Ishikawa (cell line): ENCODE measurements at regions not wholly inside any gene's neighbourhood (a gene's known extent, or its start where the extent isn't known, plus 50 kb on each side); places are given as distances from the start of the nearest gene placed in this dataset.

Experiments
- CEBPB ChIP-seq: IDR thresholded peaks from 2 replicates; pipeline ENCODE4 v1.6.1; 2012
- CREB1 ChIP-seq: IDR thresholded peaks from 2 replicates; pipeline ENCODE4 v1.6.1; 2012; ENCODE audit warnings: low read depth
- EGR1 ChIP-seq: IDR thresholded peaks from 2 replicates; pipeline ENCODE4 v1.6.1; 2012
- EP300 ChIP-seq: IDR thresholded peaks from 2 replicates; pipeline ENCODE4 v1.6.1; 2012; ENCODE audit warnings: borderline replicate concordance
- FOXM1 ChIP-seq: IDR thresholded peaks from 2 replicates; pipeline ENCODE4 v1.6.1; 2012; ENCODE audit warnings: low read depth, borderline replicate concordance
- MAX ChIP-seq: IDR thresholded peaks from 2 replicates; pipeline ENCODE4 v1.6.1; 2012
- NFIC ChIP-seq: IDR thresholded peaks from 2 replicates; pipeline ENCODE4 v1.6.1; 2012
- REST ChIP-seq: IDR thresholded peaks from 2 replicates; pipeline ENCODE4 v1.6.1; 2012; ENCODE audit warnings: low read depth, mild to moderate bottlenecking
- TAF1 ChIP-seq: IDR thresholded peaks from 2 replicates; pipeline ENCODE4 v1.6.1; 2012; ENCODE audit warnings: low read depth, mild to moderate bottlenecking
- TCF12 ChIP-seq: IDR thresholded peaks from 2 replicates; pipeline ENCODE4 v1.6.1; 2012; ENCODE audit warnings: low read depth
- TEAD4 ChIP-seq: IDR thresholded peaks from 2 replicates; pipeline ENCODE4 v1.6.1; 2012
- USF1 ChIP-seq: IDR thresholded peaks from 2 replicates; pipeline ENCODE4 v1.6.1; 2012
- YY1 ChIP-seq: IDR thresholded peaks from 2 replicates; pipeline ENCODE4 v1.6.1; 2012; ENCODE audit warnings: low read depth
- ZBTB7A ChIP-seq: IDR thresholded peaks from 2 replicates; pipeline ENCODE4 v1.6.1; 2012; ENCODE audit warnings: low read depth

- TF ChIP-seq REST = no peak
- TF ChIP-seq NFIC = no peak
- TF ChIP-seq USF1 = no peak
Measured at GRCh38 chr1:184187097-184187496, 135.6 kb downstream of the TSEN15 start.

DNA sequence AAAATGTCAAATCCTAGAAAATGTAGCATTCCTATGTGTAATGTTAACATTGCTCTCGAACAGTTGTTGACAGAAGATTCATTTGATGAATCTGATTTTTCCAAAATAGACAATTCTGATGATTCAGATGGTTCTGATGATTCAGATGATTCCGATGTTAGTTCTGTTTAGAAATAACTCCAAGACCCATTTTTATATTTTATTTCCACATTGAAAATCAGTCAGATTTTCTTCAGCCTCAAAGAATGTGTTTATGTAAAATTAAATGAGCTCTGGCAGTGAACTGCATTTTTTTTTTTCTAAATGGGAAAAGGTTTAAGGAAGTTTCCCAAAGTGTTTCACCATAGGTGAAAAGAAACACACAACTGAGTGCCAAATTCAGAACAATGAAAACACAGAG lies 136.5 kb downstream of the TSEN15 start:
- TF ChIP-seq REST = no peak
- no peak for TF ChIP-seq CREB1
- TF ChIP-seq EP300 = no peak
- TF ChIP-seq CEBPB = no peak
- TF ChIP-seq USF1 = no peak
- no peak for TF ChIP-seq FOXM1
- TF ChIP-seq TCF12 = no peak
- no peak for TF ChIP-seq YY1

DNA sequence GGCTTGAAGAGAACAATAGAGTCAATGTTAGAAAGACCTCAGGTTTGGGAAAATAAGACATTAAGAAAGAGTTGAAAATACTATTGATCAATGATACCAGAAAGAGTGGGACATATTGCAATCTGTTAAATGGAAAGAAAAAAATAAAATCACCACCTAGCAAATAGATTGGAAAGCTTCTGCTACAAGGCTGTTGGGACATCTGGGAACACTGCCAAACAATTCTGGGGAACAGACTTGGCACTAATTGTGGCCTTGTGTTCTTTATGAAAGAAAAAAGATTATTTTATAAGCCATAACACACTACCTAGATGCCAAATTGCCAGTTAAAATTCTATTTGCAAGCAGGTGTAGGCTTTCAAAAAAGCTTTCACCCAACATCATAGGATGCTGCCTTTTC lies 137.8 kb downstream of the TSEN15 start:
- TF ChIP-seq YY1 (no peak), CREB1 (no peak), TAF1 (no peak), CEBPB (no peak), FOXM1 (no peak), EP300 (no peak), TEAD4 (no peak), USF1 (no peak), MAX (no peak)

- no peak for TF ChIP-seq USF1
- TF ChIP-seq TCF12 = no peak
- TF ChIP-seq YY1 = no peak
- no peak for TF ChIP-seq FOXM1
Measured at GRCh38 chr1:184190616-184191015, 139.1 kb downstream of the TSEN15 start.

- TF ChIP-seq TCF12 (no peak), ZBTB7A (no peak), CREB1 (no peak), USF1 (no peak), TAF1 (no peak), YY1 (no peak), EP300 (no peak), CEBPB (no peak), REST (no peak), NFIC (no peak), TEAD4 (no peak), MAX (no peak), EGR1 (no peak), FOXM1 (no peak)
Measured at GRCh38 chr1:184191181-184191621, 139.7 kb downstream of the TSEN15 start.
